ENCODE measurements at regions not wholly inside any gene's neighbourhood (a gene's known extent, or its start where the extent isn't known, plus 50 kb on each side); places are given as distances from the start of the nearest gene placed in this dataset.

DNA sequence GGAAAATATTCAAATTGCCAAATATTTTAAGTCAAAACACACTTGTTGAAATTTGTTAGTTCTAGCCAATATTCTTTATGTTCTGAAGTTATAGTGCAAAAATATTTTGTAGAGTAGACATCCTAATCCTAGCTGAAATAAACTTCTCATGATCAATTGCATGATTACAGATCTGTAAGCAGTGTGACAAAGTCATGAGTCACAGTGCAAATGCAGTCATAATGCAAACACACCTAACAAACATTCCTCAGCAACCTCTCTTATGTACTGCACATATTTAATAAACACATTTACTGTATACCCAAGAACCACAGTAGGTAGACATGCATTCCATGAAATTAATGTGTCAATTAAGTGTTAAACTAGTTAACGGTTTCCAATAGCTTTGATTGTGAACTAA lies 1857.4 kb downstream of the NCAM2 start:
- CTCF ChIA-PET: no interaction called here
- no peaks in the 10 kb centered on the region for H3F3A ChIP-seq (replicated peaks; ENCODE audit: insufficient read depth)
- 32% methylated on average over 1 of the region's 1 CpG for WGBS (ENCODE audit: low lambda C conversion rate)
- no peak for TF ChIP-seq FOXM1 (IDR thresholded peaks at IDR 0.05; ENCODE audit: low read depth)
- TF ChIP-seq, protein P1, sequence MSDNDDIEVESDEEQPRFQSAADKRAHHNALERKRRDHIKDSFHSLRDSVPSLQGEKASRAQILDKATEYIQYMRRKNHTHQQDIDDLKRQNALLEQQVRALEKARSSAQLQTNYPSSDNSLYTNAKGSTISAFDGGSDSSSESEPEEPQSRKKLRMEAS (IDR thresholded peaks at IDR 0.05; ENCODE audit: low read depth): no peak
- TF ChIP-seq, protein P2, sequence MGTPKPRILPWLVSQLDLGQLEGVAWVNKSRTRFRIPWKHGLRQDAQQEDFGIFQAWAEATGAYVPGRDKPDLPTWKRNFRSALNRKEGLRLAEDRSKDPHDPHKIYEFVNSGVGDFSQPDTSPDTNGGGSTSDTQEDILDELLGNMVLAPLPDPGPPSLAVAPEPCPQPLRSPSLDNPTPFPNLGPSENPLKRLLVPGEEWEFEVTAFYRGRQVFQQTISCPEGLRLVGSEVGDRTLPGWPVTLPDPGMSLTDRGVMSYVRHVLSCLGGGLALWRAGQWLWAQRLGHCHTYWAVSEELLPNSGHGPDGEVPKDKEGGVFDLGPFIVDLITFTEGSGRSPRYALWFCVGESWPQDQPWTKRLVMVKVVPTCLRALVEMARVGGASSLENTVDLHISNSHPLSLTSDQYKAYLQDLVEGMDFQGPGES (IDR thresholded peaks at IDR 0.05; ENCODE audit: low read depth, low read length): no peak
- no peak for TF ChIP-seq GATA2 (CRISPR knock-in tag; IDR thresholded peaks at IDR 0.05)
- no peak for TF ChIP-seq RCOR1 (IDR thresholded peaks at IDR 0.05; ENCODE audit: low read length)
- no peak for TF ChIP-seq RAD21 (IDR thresholded peaks at IDR 0.05; ENCODE audit: low read length)
- no peak for TF ChIP-seq TAF1 (IDR thresholded peaks at IDR 0.05; ENCODE audit: borderline replicate concordance, low read depth, low read length)
- no peak for TF ChIP-seq YY1 (IDR thresholded peaks at IDR 0.05; ENCODE audit: low read depth)
- no peak for DNase-seq
- no peaks in the 10 kb centered on the region for H3K79me2 ChIP-seq (ENCODE audit: insufficient read depth)
- H3K9me3 ChIP-seq: no peaks in the 10 kb centered on the region
- H3K4me3 ChIP-seq (ENCODE audit: low read depth in 2 of 2, low read length in 1 of 2): no peak overlapping the region
- H3K4me2 ChIP-seq: no peak overlapping the region
- H2AFZ ChIP-seq (ENCODE audit: low read depth): no peak overlapping the region
- H3K9me2 ChIP-seq: 0 out of 2 replicates have a peak, but pooled peaks cover 4% of the 10 kb centered on the region
- H4K20me1 ChIP-seq (ENCODE audit: insufficient read depth): no peaks in the 10 kb centered on the region
- H3K27me3 ChIP-seq (ENCODE audit: insufficient read depth): no peaks in the 10 kb centered on the region
- no peaks in the 10 kb centered on the region for H3K36me3 ChIP-seq (replicated peaks in 1 of 2; ENCODE audit: control insufficient read depth in 1 of 2, insufficient read depth in 2 of 2, low read length in 1 of 2)
- no peak overlapping the region for H3K9ac ChIP-seq
- H3K4me1 ChIP-seq (ENCODE audit: control insufficient read depth in 1 of 2, insufficient read depth in 2 of 2, low read depth in 1 of 2, low read length in 1 of 2): no peaks in the 10 kb centered on the region
- H3K27ac ChIP-seq (ENCODE audit: low read depth in 2 of 2, low read length in 1 of 2): no peak overlapping the region
- POLR2A ChIA-PET: no interaction called here

DNA sequence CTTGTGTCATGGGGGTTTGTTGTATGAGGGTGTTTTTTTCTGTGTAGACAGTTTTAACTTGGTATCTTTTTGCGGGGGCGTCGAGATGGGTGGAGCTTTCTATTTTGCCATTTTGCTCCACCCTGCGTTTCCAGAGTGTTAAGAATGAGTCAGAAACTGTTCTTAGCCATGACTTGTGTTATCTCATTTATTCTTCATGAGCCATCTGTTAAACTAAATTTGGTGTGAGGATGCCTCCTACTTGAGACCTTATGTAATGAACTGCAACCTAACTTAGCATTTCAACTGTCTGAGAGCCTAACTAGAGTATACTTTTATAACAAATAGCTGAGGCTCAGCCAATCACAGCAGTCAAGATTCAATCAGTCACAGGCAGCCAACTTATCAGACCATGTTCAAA lies 1873.5 kb downstream of the NCAM2 start:
- no peak for TF ChIP-seq FOSL2 (IDR thresholded peaks at IDR 0.05; ENCODE audit: borderline replicate concordance, low read depth)
- TF ChIP-seq SIN3A (IDR thresholded peaks at IDR 0.05; ENCODE audit: borderline replicate concordance, low read depth, low read length): no peak
- TF ChIP-seq ELF1 (IDR thresholded peaks at IDR 0.05): no peak
- no peak for TF ChIP-seq RAD21 (IDR thresholded peaks at IDR 0.05; ENCODE audit: low read length)
- no peak for TF ChIP-seq FOXM1 (IDR thresholded peaks at IDR 0.05; ENCODE audit: low read depth)
- no peak for TF ChIP-seq JUND (IDR thresholded peaks at IDR 0.05)
- no peak for TF ChIP-seq RCOR1 (IDR thresholded peaks at IDR 0.05; ENCODE audit: low read length)
- TF ChIP-seq GATA2 (CRISPR knock-in tag; IDR thresholded peaks at IDR 0.05): no peak
- TF ChIP-seq NRF1 (IDR thresholded peaks at IDR 0.05; ENCODE audit: low read depth, low read length): no peak
- TF ChIP-seq YY1 (IDR thresholded peaks at IDR 0.05; ENCODE audit: low read depth): no peak
- no peak overlapping the region for H3K27ac ChIP-seq (ENCODE audit: low read depth in 2 of 2, low read length in 1 of 2)
- H3K9me2 ChIP-seq: no peaks in the 10 kb centered on the region
- no peak overlapping the region for H3K4me2 ChIP-seq
- CTCF ChIA-PET: no interaction called here
- H3K4me3 ChIP-seq (ENCODE audit: low read depth in 2 of 2, low read length in 1 of 2): no peak overlapping the region
- H3K9me3 ChIP-seq: no peaks in the 10 kb centered on the region
- POLR2A ChIA-PET: no interaction called here
- WGBS (ENCODE audit: low lambda C conversion rate): 63% methylated on average over 4 of the region's 4 CpGs
- no peaks in the 10 kb centered on the region for H3K27me3 ChIP-seq (ENCODE audit: insufficient read depth)
- no peak overlapping the region for H2AFZ ChIP-seq (ENCODE audit: low read depth)
- no peaks in the 10 kb centered on the region for H3K79me2 ChIP-seq (ENCODE audit: insufficient read depth)
- no peaks in the 10 kb centered on the region for H3K4me1 ChIP-seq (ENCODE audit: control insufficient read depth in 1 of 2, insufficient read depth in 2 of 2, low read depth in 1 of 2, low read length in 1 of 2)
- no peak for DNase-seq
- no peaks in the 10 kb centered on the region for H3K36me3 ChIP-seq (replicated peaks in 1 of 2; ENCODE audit: control insufficient read depth in 1 of 2, insufficient read depth in 2 of 2, low read length in 1 of 2)
- no peaks in the 10 kb centered on the region for H3F3A ChIP-seq (replicated peaks; ENCODE audit: insufficient read depth)
- H3K9ac ChIP-seq: no peak overlapping the region
- no peaks in the 10 kb centered on the region for H4K20me1 ChIP-seq (ENCODE audit: insufficient read depth)

Measured in SK-N-SH (cell line).